Neural cell (in vitro differentiated cells): ENCODE measurements at regions not wholly inside any gene's neighbourhood (a gene's known extent, or its start where the extent isn't known, plus 50 kb on each side); places are given as distances from the start of the nearest gene placed in this dataset.

ENCODE experiments used
- H2AFZ ChIP-seq: fragments of 200-600, 300-800 bp; sonication (generic), shearing (Covaris generic); 2 replicates; pipeline ENCODE4 v1.6.0; 2014; ENCODE audit warnings: low read depth, mild to moderate bottlenecking, antibody characterized with exemption, low read length, moderate library complexity
- H3F3A ChIP-seq: fragments of 200-600 bp; shearing (Covaris generic); 2 replicates; pipeline ENCODE4 v1.6.1; 2016; ENCODE audit warnings: mild to moderate bottlenecking, moderate library complexity, mixed read lengths, antibody characterized with exemption, low read length; ENCODE audit not compliant: insufficient read depth, poor library complexity, severe bottlenecking
- H3K27ac ChIP-seq: fragments of 200-600, 300-800 bp; sonication (generic), shearing (Covaris generic); 2 replicates; pipeline ENCODE4 v1.5.1; 2014; ENCODE audit warnings: mild to moderate bottlenecking, low read length, moderate library complexity
- H3K27me3 ChIP-seq: fragments of 300-800, 200-600 bp; sonication (generic), shearing (Covaris generic); 2 replicates; pipeline ENCODE4 v1.6.0; 2014; ENCODE audit warnings: mild to moderate bottlenecking, low read depth, low read length, moderate library complexity; ENCODE audit not compliant: insufficient read depth
- H3K36me3 ChIP-seq: fragments of 300-800, 200-600 bp; sonication (generic), shearing (Covaris generic); 2 replicates; pipeline ENCODE4 v1.5.1; 2014; ENCODE audit warnings: mild to moderate bottlenecking, antibody characterized with exemption, low read length, moderate library complexity; ENCODE audit not compliant: insufficient read depth
- H3K4me2 ChIP-seq: fragments of 300-800, 200-600 bp; sonication (generic), shearing (Covaris generic); 2 replicates; pipeline ENCODE4 v1.6.0; 2014; ENCODE audit warnings: mild to moderate bottlenecking, low read length
- H3K4me3 ChIP-seq: fragments of 300-800, 200-600 bp; sonication (generic), shearing (Covaris generic); 2 replicates; pipeline ENCODE4 v1.5.1; 2014; ENCODE audit warnings: mild to moderate bottlenecking, low read length, moderate library complexity
- H3K79me2 ChIP-seq: fragments of 200-600 bp; shearing (Covaris generic); replicated peaks from 2 replicates; pipeline ENCODE4 v1.6.0; 2014; ENCODE audit warnings: mild to moderate bottlenecking, low read length, moderate library complexity; ENCODE audit not compliant: insufficient read depth
- H3K9ac ChIP-seq: fragments of 300-800, 200-600 bp; sonication (generic), shearing (Covaris generic); 2 replicates; pipeline ENCODE4 v1.6.1; 2016; ENCODE audit warnings: mild to moderate bottlenecking, low read length, mixed read lengths
- H3K9me2 ChIP-seq: fragments of 200-600 bp; shearing (Covaris generic); 2 replicates; pipeline ENCODE4 v1.6.1; 2016; ENCODE audit warnings: mild to moderate bottlenecking, low read length, mixed read lengths; ENCODE audit not compliant: insufficient read depth
- H3K9me3 ChIP-seq: fragments of 200-600, 300-800 bp; sonication (generic), shearing (Covaris generic); 2 replicates; pipeline ENCODE4 v1.6.1; 2016; ENCODE audit warnings: mild to moderate bottlenecking, mixed run types, low read length, moderate library complexity, mixed read lengths
- H4K20me1 ChIP-seq: fragments of 200-600 bp; shearing (Covaris generic); 2 replicates; pipeline ENCODE4 v1.6.1; 2016; ENCODE audit warnings: mild to moderate bottlenecking, mixed run types; ENCODE audit not compliant: insufficient read depth
- EP300 ChIP-seq: fragments of 450-650 bp; conservative IDR thresholded peaks from 2 replicates; pipeline ENCODE4 v1.6.1; 2014; ENCODE audit warnings: antibody characterized with exemption, mild to moderate bottlenecking, moderate library complexity; ENCODE audit not compliant: poor library complexity, severe bottlenecking
- EZH2 ChIP-seq: fragments of 200-600, 300-800 bp; shearing (Covaris generic), sonication (generic); IDR thresholded peaks from 2 replicates; pipeline ENCODE4 v1.6.1; 2014; ENCODE audit warnings: antibody characterized with exemption, low read length, borderline replicate concordance, mild to moderate bottlenecking; ENCODE audit not compliant: insufficient read depth, poor library complexity, severe bottlenecking
- MXI1 ChIP-seq: fragments of 450-650 bp; conservative IDR thresholded peaks from 2 replicates; pipeline ENCODE4 v1.6.1; 2014; ENCODE audit warnings: antibody characterized with exemption, mild to moderate bottlenecking; ENCODE audit not compliant: poor library complexity, severe bottlenecking
- POLR2AphosphoS5 ChIP-seq: IDR thresholded peaks from 2 replicates; pipeline ENCODE4 v1.6.1; 2012
- RAD21 ChIP-seq: fragments of 450-650 bp; conservative IDR thresholded peaks from 2 replicates; pipeline ENCODE4 v1.6.1; 2014; ENCODE audit warnings: antibody characterized with exemption, mild to moderate bottlenecking, moderate library complexity
- SMC3 ChIP-seq: fragments of 450-650 bp; conservative IDR thresholded peaks from 2 replicates; pipeline ENCODE4 v1.6.1; 2014; ENCODE audit warnings: antibody characterized with exemption, mild to moderate bottlenecking, moderate library complexity; ENCODE audit not compliant: poor library complexity
- TAF1 ChIP-seq: IDR thresholded peaks from 2 replicates; pipeline ENCODE4 v1.6.1; 2012; ENCODE audit warnings: low read depth
- TF ChIP-seq, protein P1 (sequence below): IDR thresholded peaks from 2 replicates; pipeline ENCODE4 v1.6.1; 2012; ENCODE audit warnings: borderline replicate concordance
- TF ChIP-seq, protein P2 (sequence below): fragments of 450-650 bp; IDR thresholded peaks from 2 replicates; pipeline ENCODE4 v1.5.1; 2014; ENCODE audit warnings: antibody characterized with exemption, mild to moderate bottlenecking, moderate library complexity; ENCODE audit not compliant: poor library complexity, severe bottlenecking

DNA sequence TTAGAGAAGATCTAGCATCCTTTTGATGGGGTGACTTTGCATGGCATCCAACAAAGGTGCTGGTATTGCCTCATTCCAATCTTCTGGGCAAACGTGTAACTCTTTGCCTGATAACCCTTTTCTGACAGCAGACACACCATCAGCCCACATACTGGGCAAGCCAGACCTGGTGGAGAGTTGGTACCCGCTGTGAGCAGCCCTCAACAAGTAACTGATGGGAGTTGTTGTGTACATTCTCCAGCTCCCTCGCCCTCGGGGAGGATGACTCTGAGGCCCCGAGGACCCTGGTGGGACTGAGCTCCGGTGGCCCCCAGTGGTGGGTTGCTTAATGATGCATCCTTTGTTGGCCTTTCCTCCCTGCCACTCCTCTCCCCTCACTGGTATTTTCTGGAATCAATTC, 102.4 kb upstream of the SLC6A11 start:
- no peaks in the 10 kb centered on the region for H3K9me3 ChIP-seq
- H3K27me3 ChIP-seq = no peaks in the 10 kb centered on the region
- H3K27ac ChIP-seq = no peak overlapping the region
- no peak overlapping the region for H3K9ac ChIP-seq
- no peaks in the 10 kb centered on the region for H4K20me1 ChIP-seq
- H3K4me2 ChIP-seq = no peak overlapping the region
- no peaks in the 10 kb centered on the region for H3K9me2 ChIP-seq
- H3K4me3 ChIP-seq = no peak overlapping the region
- TF ChIP-seq MXI1 (no peak), EP300 (no peak), EZH2 (no peak), POLR2AphosphoS5 (no peak), TAF1 (no peak), SMC3 (no peak)
- TF ChIP-seq, protein P1, sequence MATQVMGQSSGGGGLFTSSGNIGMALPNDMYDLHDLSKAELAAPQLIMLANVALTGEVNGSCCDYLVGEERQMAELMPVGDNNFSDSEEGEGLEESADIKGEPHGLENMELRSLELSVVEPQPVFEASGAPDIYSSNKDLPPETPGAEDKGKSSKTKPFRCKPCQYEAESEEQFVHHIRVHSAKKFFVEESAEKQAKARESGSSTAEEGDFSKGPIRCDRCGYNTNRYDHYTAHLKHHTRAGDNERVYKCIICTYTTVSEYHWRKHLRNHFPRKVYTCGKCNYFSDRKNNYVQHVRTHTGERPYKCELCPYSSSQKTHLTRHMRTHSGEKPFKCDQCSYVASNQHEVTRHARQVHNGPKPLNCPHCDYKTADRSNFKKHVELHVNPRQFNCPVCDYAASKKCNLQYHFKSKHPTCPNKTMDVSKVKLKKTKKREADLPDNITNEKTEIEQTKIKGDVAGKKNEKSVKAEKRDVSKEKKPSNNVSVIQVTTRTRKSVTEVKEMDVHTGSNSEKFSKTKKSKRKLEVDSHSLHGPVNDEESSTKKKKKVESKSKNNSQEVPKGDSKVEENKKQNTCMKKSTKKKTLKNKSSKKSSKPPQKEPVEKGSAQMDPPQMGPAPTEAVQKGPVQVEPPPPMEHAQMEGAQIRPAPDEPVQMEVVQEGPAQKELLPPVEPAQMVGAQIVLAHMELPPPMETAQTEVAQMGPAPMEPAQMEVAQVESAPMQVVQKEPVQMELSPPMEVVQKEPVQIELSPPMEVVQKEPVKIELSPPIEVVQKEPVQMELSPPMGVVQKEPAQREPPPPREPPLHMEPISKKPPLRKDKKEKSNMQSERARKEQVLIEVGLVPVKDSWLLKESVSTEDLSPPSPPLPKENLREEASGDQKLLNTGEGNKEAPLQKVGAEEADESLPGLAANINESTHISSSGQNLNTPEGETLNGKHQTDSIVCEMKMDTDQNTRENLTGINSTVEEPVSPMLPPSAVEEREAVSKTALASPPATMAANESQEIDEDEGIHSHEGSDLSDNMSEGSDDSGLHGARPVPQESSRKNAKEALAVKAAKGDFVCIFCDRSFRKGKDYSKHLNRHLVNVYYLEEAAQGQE = no peak
- TF ChIP-seq, protein P2, sequence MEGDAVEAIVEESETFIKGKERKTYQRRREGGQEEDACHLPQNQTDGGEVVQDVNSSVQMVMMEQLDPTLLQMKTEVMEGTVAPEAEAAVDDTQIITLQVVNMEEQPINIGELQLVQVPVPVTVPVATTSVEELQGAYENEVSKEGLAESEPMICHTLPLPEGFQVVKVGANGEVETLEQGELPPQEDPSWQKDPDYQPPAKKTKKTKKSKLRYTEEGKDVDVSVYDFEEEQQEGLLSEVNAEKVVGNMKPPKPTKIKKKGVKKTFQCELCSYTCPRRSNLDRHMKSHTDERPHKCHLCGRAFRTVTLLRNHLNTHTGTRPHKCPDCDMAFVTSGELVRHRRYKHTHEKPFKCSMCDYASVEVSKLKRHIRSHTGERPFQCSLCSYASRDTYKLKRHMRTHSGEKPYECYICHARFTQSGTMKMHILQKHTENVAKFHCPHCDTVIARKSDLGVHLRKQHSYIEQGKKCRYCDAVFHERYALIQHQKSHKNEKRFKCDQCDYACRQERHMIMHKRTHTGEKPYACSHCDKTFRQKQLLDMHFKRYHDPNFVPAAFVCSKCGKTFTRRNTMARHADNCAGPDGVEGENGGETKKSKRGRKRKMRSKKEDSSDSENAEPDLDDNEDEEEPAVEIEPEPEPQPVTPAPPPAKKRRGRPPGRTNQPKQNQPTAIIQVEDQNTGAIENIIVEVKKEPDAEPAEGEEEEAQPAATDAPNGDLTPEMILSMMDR = no peak
- no peak overlapping the region for H2AFZ ChIP-seq
- H3F3A ChIP-seq = no peaks in the 10 kb centered on the region
- H3K36me3 ChIP-seq = no peaks in the 10 kb centered on the region
- H3K79me2 ChIP-seq = no peaks in the 10 kb centered on the region

DNA sequence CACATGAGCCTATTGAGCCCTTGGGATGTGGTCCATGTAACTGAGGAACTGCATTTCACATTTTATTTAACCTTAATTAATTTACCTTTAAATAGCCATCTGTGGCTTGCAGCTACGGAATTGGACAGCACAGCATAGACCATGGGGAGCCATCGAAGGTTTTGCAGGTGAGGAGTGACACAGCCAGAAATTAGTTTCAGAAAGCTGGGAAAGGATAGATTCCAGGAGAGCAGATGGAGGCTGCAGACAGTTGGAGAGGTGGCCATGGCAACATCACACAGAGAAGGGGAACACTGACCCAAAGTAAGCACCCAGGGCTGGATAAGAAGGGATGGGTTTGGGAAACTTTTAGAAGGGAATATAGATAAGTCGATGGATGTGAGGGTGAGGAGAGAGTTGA, 100.1 kb upstream of the SLC6A11 start:
- no peaks in the 10 kb centered on the region for H4K20me1 ChIP-seq
- TF ChIP-seq RAD21 (no peak), EZH2 (no peak), SMC3 (no peak), POLR2AphosphoS5 (no peak), TAF1 (no peak), EP300 (no peak), MXI1 (no peak)
- TF ChIP-seq, protein P2 = no peak
- TF ChIP-seq, protein P1 = no peak
- H3F3A ChIP-seq = no peaks in the 10 kb centered on the region
- no peaks in the 10 kb centered on the region for H3K9me3 ChIP-seq
- no peak overlapping the region for H3K4me3 ChIP-seq
- no peaks in the 10 kb centered on the region for H3K79me2 ChIP-seq
- H3K27ac ChIP-seq = no peak overlapping the region
- H3K9me2 ChIP-seq = no peaks in the 10 kb centered on the region
- H3K36me3 ChIP-seq = no peaks in the 10 kb centered on the region
- no peak overlapping the region for H3K9ac ChIP-seq
- no peak overlapping the region for H2AFZ ChIP-seq
- H3K4me2 ChIP-seq = no peak overlapping the region
- no peaks in the 10 kb centered on the region for H3K27me3 ChIP-seq
